ENCODE measurements at regions not wholly inside any gene's neighbourhood (a gene's known extent, or its start where the extent isn't known, plus 50 kb on each side); places are given as distances from the start of the nearest gene placed in this dataset.

DNA sequence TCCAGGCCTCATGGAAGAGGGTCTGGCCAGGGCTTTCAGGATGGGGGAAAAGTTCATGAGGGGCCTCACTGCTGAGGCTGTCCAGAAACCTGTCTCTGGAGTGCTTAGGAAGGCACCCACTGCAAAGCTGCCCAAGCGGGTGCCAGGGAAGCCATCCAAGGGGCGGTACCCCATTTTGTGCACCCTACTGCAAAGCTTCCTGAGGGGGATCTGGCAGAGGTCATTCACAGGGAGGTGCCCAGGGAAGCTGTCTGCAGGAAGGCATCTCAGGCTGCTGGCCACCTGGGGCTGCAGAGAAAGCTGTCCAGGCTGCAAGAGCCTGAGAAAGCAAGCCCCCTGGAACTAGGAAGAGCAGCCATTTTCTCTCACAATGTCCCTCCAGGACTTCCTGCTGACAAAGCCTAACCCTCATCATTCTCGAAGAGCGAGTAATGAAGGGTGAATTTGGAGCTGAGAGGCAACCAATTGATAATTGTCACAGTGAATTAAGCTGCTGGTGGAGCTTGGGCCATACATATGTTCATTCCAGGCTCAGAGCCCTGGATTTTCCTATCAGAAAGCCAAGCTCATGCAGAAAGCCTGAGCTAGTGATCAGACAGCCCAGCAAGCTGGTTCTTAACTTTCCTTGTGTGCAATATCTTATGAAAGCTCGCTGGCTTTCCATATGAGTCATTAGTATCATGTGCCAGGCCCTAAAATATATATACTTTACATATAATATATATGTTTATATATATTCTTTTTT is 62.2 kb upstream of the SLC22A16 start:
- WGBS (ENCODE audit: insufficient coverage), result 96% methylated on average over 2 of the region's 5 CpGs
- POLR2A ChIA-PET, result no interaction called here
- peaks cover 4% of the 10 kb centered on the region for H3K9me3 Mint-ChIP-seq (ENCODE audit: insufficient read depth)

DNA sequence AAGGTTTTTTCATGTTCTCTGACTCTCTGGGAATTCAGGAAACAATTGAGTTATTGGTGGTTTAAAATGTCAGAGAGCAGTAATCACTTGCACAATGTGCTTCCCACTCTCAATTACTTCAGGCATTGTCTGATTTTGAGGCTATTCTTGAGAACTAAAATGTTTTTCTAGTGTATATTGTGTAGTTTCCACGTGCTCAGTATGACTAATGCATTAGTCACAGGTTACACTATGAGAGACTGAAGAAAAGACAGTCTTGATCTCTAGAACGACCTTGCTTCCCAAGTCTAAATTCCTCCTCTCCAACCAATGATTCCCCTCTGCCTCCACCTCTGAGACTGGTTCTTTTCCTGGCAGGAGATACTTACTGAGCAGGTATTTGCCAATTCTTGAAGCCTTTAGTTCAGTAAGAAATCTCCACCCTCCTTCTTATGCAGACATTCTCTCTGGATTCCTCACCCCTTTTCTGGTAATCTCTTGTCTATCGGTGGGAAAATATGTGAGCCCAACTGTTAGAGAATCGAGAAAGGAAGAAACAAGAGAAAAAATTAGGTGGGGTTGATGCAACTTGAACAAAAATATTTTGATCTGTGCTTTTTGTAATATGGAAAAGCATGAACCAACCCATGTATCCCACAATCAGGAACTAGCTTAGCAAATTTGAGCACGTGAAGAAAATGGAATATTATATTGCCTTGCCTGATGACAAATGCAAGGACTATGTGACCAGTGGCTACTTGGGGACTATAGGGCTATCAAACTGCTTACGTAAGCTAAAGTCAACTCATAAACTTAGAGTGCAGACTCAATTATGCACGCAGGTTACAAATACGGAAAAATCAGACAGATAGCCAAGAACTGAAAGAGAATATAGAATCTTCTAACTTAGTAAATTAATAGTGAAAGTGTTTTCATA is 61.1 kb upstream of the SLC22A16 start:
- Mint-ChIP-seq H3K9me3 (ENCODE audit: insufficient read depth) (peaks cover 4% of the 10 kb centered on the region), H3K27me3 (no peaks in the 10 kb centered on the region), H3K4me3 (no peak overlapping the region), H3K4me1 (no peaks in the 10 kb centered on the region), H3K27ac (no peak overlapping the region)
- peaks cover 0 to 11% (median 3%) of the 10 kb centered on the region in 3 donors for H3K9me3 ChIP-seq (ENCODE audit: control extremely low read depth in 1 of 3, control insufficient read depth in 2 of 3, insufficient read depth in 1 of 3, low read length in 2 of 3)
- no peaks in the 10 kb centered on the region for H3K27me3 ChIP-seq (replicated peaks in 1 of 4; ENCODE audit: control extremely low read depth in 1 of 4, control insufficient read depth in 3 of 4, insufficient read depth in 4 of 4, low read length in 3 of 4)
- TF ChIP-seq EZH2 (IDR thresholded peaks at IDR 0.05; ENCODE audit: borderline replicate concordance, insufficient read depth, low read depth, low read length, poor library complexity, severe bottlenecking), result no peak
- TF ChIP-seq, protein P1, sequence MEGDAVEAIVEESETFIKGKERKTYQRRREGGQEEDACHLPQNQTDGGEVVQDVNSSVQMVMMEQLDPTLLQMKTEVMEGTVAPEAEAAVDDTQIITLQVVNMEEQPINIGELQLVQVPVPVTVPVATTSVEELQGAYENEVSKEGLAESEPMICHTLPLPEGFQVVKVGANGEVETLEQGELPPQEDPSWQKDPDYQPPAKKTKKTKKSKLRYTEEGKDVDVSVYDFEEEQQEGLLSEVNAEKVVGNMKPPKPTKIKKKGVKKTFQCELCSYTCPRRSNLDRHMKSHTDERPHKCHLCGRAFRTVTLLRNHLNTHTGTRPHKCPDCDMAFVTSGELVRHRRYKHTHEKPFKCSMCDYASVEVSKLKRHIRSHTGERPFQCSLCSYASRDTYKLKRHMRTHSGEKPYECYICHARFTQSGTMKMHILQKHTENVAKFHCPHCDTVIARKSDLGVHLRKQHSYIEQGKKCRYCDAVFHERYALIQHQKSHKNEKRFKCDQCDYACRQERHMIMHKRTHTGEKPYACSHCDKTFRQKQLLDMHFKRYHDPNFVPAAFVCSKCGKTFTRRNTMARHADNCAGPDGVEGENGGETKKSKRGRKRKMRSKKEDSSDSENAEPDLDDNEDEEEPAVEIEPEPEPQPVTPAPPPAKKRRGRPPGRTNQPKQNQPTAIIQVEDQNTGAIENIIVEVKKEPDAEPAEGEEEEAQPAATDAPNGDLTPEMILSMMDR (IDR thresholded peaks at IDR 0.05), result no peak
- intact Hi-C loops (cut with micrococcal nuclease), result no loop called here
- H3K9ac ChIP-seq (ENCODE audit: low read length), result no peak overlapping the region
- H3K4me1 ChIP-seq (ENCODE audit: control insufficient read depth in 2 of 2, insufficient read depth in 2 of 2, low read length in 2 of 2), result no peaks in the 10 kb centered on the region
- ChIA-PET POLR2A (no interaction called here), CTCF (interaction anchor here (1.6 kb wide), 1 partner anchor 9 kb away, joined by 7 read pairs; no protein-coding TSS in a partner anchor)
- no peaks in the 10 kb centered on the region for H3K79me2 ChIP-seq (ENCODE audit: control insufficient read depth, insufficient read depth, low read length)
- no peak overlapping the region for H2AFZ ChIP-seq (ENCODE audit: insufficient read depth, low read depth, low read length, poor library complexity, severe bottlenecking)
- H3K4me3 ChIP-seq (ENCODE audit: control extremely low read depth in 1 of 5, extremely low read depth in 1 of 5, insufficient read depth in 1 of 5, low read depth in 2 of 5, low read length in 4 of 5), result no peak overlapping the region
- DNase-seq (no peak), ATAC-seq (ENCODE audit: low read depth) (no peak)
- H3K27ac ChIP-seq (ENCODE audit: low read length in 2 of 2), result no peak overlapping the region
- no peak overlapping the region for H3K4me2 ChIP-seq (replicated peaks; ENCODE audit: low read depth, low read length, poor library complexity, severe bottlenecking)
- no peaks in the 10 kb centered on the region for H3K36me3 ChIP-seq (replicated peaks in 1 of 2; ENCODE audit: control extremely low read depth in 1 of 2, control insufficient read depth in 1 of 2, extremely low read depth in 1 of 2, insufficient read depth in 2 of 2, low read length in 1 of 2)
- WGBS (ENCODE audit: insufficient coverage), result 11% methylated on average over 1 of the region's 8 CpGs
- no peaks in the 10 kb centered on the region for H4K20me1 ChIP-seq (ENCODE audit: control insufficient read depth, insufficient read depth, low read length, poor library complexity, severe bottlenecking)

More for the DNA sequence above, 62.2 kb upstream of the SLC22A16 start:
- Histone ChIP-seq H3K36me3 (replicated peaks in 1 of 2; ENCODE audit: control extremely low read depth in 1 of 2, control insufficient read depth in 1 of 2, extremely low read depth in 1 of 2, insufficient read depth in 2 of 2, low read length in 1 of 2) (no peaks in the 10 kb centered on the region), H3K4me1 (ENCODE audit: control insufficient read depth in 2 of 2, insufficient read depth in 2 of 2, low read length in 2 of 2) (peaks cover 2 to 3% of the 10 kb centered on the region in 2 donors), H3K4me2 (replicated peaks; ENCODE audit: low read depth, low read length, poor library complexity, severe bottlenecking) (no peak overlapping the region), H4K20me1 (ENCODE audit: control insufficient read depth, insufficient read depth, low read length, poor library complexity, severe bottlenecking) (no peaks in the 10 kb centered on the region), H3K9me3 (ENCODE audit: control extremely low read depth in 1 of 3, control insufficient read depth in 2 of 3, insufficient read depth in 1 of 3, low read length in 2 of 3) (peaks cover 0 to 11% (median 3%) of the 10 kb centered on the region in 3 donors), H3K27ac (ENCODE audit: low read length in 2 of 2) (no peak overlapping the region), H3K4me3 (ENCODE audit: control extremely low read depth in 1 of 5, extremely low read depth in 1 of 5, insufficient read depth in 1 of 5, low read depth in 2 of 5, low read length in 4 of 5) (no peak overlapping the region), H3K79me2 (ENCODE audit: control insufficient read depth, insufficient read depth, low read length) (no peaks in the 10 kb centered on the region), H3K27me3 (replicated peaks in 1 of 4; ENCODE audit: control extremely low read depth in 1 of 4, control insufficient read depth in 3 of 4, insufficient read depth in 4 of 4, low read length in 3 of 4) (no peaks in the 10 kb centered on the region), H3K9ac (ENCODE audit: low read length) (no peak overlapping the region), H2AFZ (ENCODE audit: insufficient read depth, low read depth, low read length, poor library complexity, severe bottlenecking) (no peak overlapping the region)
- no peak for ATAC-seq (ENCODE audit: low read depth)
- Mint-ChIP-seq H3K27ac (no peak overlapping the region), H3K27me3 (peaks cover 3% of the 10 kb centered on the region), H3K4me3 (no peak overlapping the region), H3K4me1 (peaks cover 6% of the 10 kb centered on the region)
- no peak for TF ChIP-seq EZH2 (IDR thresholded peaks at IDR 0.05; ENCODE audit: borderline replicate concordance, insufficient read depth, low read depth, low read length, poor library complexity, severe bottlenecking)
- DNase-seq, result no peak
- intact Hi-C loops (cut with micrococcal nuclease), result no loop called here
- CTCF ChIA-PET, result interaction anchor here (0.6 to 1.6 kb wide), 3 partner anchors 10 to 1838 kb away, joined by 3 to 7 read pairs (median 4); no protein-coding TSS in a partner anchor
